Stomach (tissue), 4 donors: ENCODE measurements at regions not wholly inside any gene's neighbourhood (a gene's known extent, or its start where the extent isn't known, plus 50 kb on each side); places are given as distances from the start of the nearest gene placed in this dataset.

ENCODE experiments used
- CTCF ChIP-seq, 7 experiments: fragments of 450-650 bp in 4 of 7; fragments of 200-600 bp in 3 of 7; sonication (generic) in 3 of 7; IDR thresholded peaks; one replicate each; pipeline ENCODE4 v1.5.1; 2016 to 2019; ENCODE audit warnings: antibody characterized with exemption in 7 of 7, control low read depth in 2 of 7, mild to moderate bottlenecking in 1 of 7
- EP300 ChIP-seq: sonication (generic); formaldehyde crosslinking; IDR thresholded peaks from one replicate; pipeline ENCODE4 v1.6.1; 2017; ENCODE audit warnings: antibody characterized with exemption
- POLR2A ChIP-seq, 4 donors: fragments of 450-650 bp; IDR thresholded peaks; one replicate each; pipeline ENCODE4 v1.6.1; 2016; ENCODE audit warnings: antibody characterized with exemption in 4 of 4, control low read depth in 2 of 4, mild to moderate bottlenecking in 1 of 4, moderate library complexity in 1 of 4
- POLR2AphosphoS5 ChIP-seq, 3 donors: sonication (generic); formaldehyde crosslinking; IDR thresholded peaks; one replicate each; pipeline ENCODE4 v1.6.1; 2016; ENCODE audit warnings: antibody characterized with exemption in 3 of 3

- TF ChIP-seq POLR2AphosphoS5 (IDR thresholded peaks at IDR 0.05) (no peak), POLR2A (IDR thresholded peaks at IDR 0.05) (no peak), CTCF (IDR thresholded peaks at IDR 0.05) (no peak), EP300 (no peak)
Measured at GRCh38 chr4:180790471-180790870, 1452.7 kb upstream of the TENM3 start.
